Thyroid gland (tissue), 4 donors: ENCODE measurements at regions not wholly inside any gene's neighbourhood (a gene's known extent, or its start where the extent isn't known, plus 50 kb on each side); places are given as distances from the start of the nearest gene placed in this dataset.

Source experiments
- DNase-seq, 2 donors: peaks; one replicate each; pipeline ENCODE4 v3.0.0-alpha.2; 2019
- H3K27ac ChIP-seq, 3 donors: fragments of 200-600 bp; sonication (generic); 1 replicate in 2 of 3; 2 replicates in 1 of 3; pipeline ENCODE4 v1.5.1; 2016 to 2019; ENCODE audit warnings: mild to moderate bottlenecking in 1 of 3, moderate library complexity in 1 of 3
- H3K27me3 ChIP-seq: fragments of 200-600 bp; sonication (generic); one replicate; pipeline ENCODE4 v1.5.1; 2019
- H3K36me3 ChIP-seq, 2 donors: fragments of 200-600 bp; sonication (generic); one replicate each; pipeline ENCODE4 v1.5.1; 2016 to 2019
- H3K4me1 ChIP-seq, 2 donors: fragments of 200-600 bp; sonication (generic); one replicate each; pipeline ENCODE4 v1.5.1; 2017 to 2019
- H3K4me3 ChIP-seq, 3 donors: fragments of 200-600 bp; sonication (generic); replicated peaks in 1 of 3; 1 replicate in 2 of 3; 2 replicates in 1 of 3; pipeline ENCODE4 v1.5.1; 2016; ENCODE audit warnings: mild to moderate bottlenecking in 1 of 3
- H3K9me3 ChIP-seq: fragments of 200-600 bp; sonication (generic); one replicate; pipeline ENCODE4 v1.5.1; 2017
- CTCF ChIP-seq, 6 experiments: fragments of 200-600 bp in 3 of 6; fragments of 450-650 bp in 3 of 6; sonication (generic) in 3 of 6; IDR thresholded peaks; one replicate each; pipeline ENCODE4 v1.5.1; 2016 to 2019; ENCODE audit warnings: antibody characterized with exemption in 6 of 6, mild to moderate bottlenecking in 2 of 6, inconsistent platforms in 1 of 6, moderate library complexity in 1 of 6
- POLR2A ChIP-seq, 2 donors: fragments of 450-650 bp; IDR thresholded peaks; one replicate each; pipeline ENCODE4 v1.6.1; 2017; ENCODE audit warnings: antibody characterized with exemption in 2 of 2, mild to moderate bottlenecking in 2 of 2, moderate library complexity in 1 of 2
- WGBS, 2 donors: methylation state at CpG; one replicate each; pipeline ENCODE4 v1.1.5; 2017; 5-methylcytosine and 5-hydroxymethylcytosine counted together
- intact Hi-C: fragments of 100-400 bp; cut with DNase I; formaldehyde crosslinking; loops from one replicate; pipeline ENCODE4 v1.15.1; 2023

DNA sequence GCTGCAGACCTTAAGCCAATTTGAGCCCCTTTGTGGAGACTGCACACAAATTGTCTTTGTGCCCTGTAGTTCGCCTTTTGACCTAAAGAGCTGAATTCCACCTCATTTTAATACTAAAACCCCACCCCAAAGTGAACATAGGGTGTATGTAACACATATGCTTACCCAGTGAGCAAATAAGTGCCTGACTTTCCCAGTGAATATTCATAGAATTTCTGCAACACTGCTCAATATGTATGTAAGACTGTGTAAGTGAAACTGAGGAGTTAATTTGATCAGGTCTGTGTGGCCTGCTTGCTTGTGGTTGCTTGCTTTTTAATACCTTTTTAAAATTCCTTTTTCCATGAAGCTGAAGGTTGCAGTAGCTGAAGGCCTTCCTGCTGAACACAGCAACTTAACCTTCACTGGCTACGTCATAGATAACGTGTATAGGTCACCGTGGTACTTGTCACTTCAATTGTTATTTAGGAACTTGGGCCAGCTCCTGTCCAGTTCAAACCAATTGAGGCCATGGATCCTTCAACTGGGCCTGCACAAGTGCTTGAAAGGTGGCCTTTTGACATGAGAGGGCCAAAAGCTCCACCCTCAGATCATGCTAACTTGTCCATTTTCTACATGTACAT lies 131.7 kb upstream of the BTBD3 start:
- DNase-seq = no peak
- Histone ChIP-seq H3K27ac (no peak overlapping the region), H3K27me3 (no peaks in the 10 kb centered on the region), H3K4me3 (no peak overlapping the region), H3K36me3 (no peaks in the 10 kb centered on the region), H3K9me3 (no peaks in the 10 kb centered on the region), H3K4me1 (no peaks in the 10 kb centered on the region)
- intact Hi-C loops = no loop called here
- 94 to 96% methylated on average over 4 of the region's 4 CpGs for WGBS, 2 donors
- no peak for TF ChIP-seq CTCF (IDR thresholded peaks at IDR 0.05)
- TF ChIP-seq POLR2A (IDR thresholded peaks at IDR 0.05) = no peak

GRCh38 chr20:11790046-11790445 lies 127.6 kb upstream of the BTBD3 start:
- Histone ChIP-seq H3K4me1 (no peaks in the 10 kb centered on the region), H3K9me3 (no peaks in the 10 kb centered on the region), H3K27me3 (no peaks in the 10 kb centered on the region), H3K4me3 (no peak overlapping the region), H3K36me3 (no peaks in the 10 kb centered on the region), H3K27ac (no peak overlapping the region)
- DNase-seq = no peak
- intact Hi-C loops = no loop called here
- no peak for TF ChIP-seq POLR2A (IDR thresholded peaks at IDR 0.05)
- 71 to 79% methylated on average over 1 of the region's 1 CpG for WGBS, 2 donors

DNA sequence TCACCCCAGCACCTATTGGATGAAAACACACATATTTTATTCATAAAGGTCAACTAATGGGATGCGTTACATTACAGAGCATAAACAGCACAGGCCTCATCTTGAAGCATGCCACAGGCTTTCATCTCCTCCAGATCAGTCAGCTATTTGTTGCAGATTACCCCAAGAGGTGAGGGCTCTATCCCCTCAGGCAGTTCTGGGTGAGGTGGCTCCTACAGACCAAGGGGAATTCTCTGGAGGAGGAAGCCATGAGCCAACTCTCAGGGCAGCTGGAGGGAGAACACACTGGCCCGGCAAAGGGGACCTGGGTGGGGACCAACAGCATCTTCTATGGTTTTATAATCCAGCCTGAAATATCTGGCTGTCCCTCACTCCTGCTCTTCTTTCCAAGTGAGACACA lies 126.4 kb upstream of the BTBD3 start:
- Histone ChIP-seq H3K9me3 (no peaks in the 10 kb centered on the region), H3K4me3 (no peak overlapping the region), H3K36me3 (no peaks in the 10 kb centered on the region), H3K27me3 (no peaks in the 10 kb centered on the region), H3K4me1 (no peaks in the 10 kb centered on the region), H3K27ac (no peak overlapping the region)
- TF ChIP-seq POLR2A (IDR thresholded peaks at IDR 0.05) = no peak
- no peak for TF ChIP-seq CTCF (IDR thresholded peaks at IDR 0.05)
- 100% methylated on average over 2 of the region's 2 CpGs for WGBS, 2 donors
- no peak for DNase-seq
- intact Hi-C loops = no loop called here

GRCh38 chr20:11791835-11792567 lies 125.7 kb upstream of the BTBD3 start:
- H3K36me3 ChIP-seq = no peaks in the 10 kb centered on the region
- intact Hi-C loops = no loop called here
- TF ChIP-seq POLR2A (IDR thresholded peaks at IDR 0.05) (no peak), CTCF (IDR thresholded peaks at IDR 0.05) (no peak)
- H3K4me3 ChIP-seq = no peak overlapping the region
- WGBS, 2 donors = 78 to 84% methylated on average over 9 of the region's 9 CpGs
- no peak for DNase-seq
- no peaks in the 10 kb centered on the region for H3K9me3 ChIP-seq
- H3K4me1 ChIP-seq = no peaks in the 10 kb centered on the region
- no peak overlapping the region for H3K27ac ChIP-seq
- no peaks in the 10 kb centered on the region for H3K27me3 ChIP-seq

DNA sequence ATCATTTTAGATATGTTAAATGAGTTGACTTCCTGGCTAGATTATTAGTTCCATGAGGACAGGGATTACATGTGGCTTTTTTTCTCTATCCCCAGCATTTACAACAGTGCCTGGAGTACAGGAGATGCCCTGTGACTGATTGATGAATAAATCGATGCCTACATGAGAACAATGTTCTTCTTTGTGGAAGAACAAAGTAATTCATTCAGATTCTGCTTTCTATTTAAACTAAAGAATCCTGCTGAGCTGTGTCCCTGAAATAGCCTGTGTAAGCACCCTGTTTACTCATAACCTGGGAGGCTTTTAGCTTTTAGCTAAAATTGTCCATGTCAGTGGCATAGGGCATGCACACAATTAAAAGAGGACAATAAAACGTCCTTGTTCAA lies 125.1 kb upstream of the BTBD3 start:
- WGBS, 2 donors = 70 to 73% methylated on average over 2 of the region's 2 CpGs
- H3K4me3 ChIP-seq = no peak overlapping the region

More for the DNA sequence above, 125.1 kb upstream of the BTBD3 start:
- Histone ChIP-seq H3K27ac (no peak overlapping the region), H3K36me3 (no peaks in the 10 kb centered on the region), H3K27me3 (no peaks in the 10 kb centered on the region), H3K9me3 (no peaks in the 10 kb centered on the region), H3K4me1 (no peaks in the 10 kb centered on the region)
- DNase-seq = no peak
- no peak for TF ChIP-seq CTCF (IDR thresholded peaks at IDR 0.05)
- no peak for TF ChIP-seq POLR2A (IDR thresholded peaks at IDR 0.05)
- intact Hi-C loops = no loop called here
